HepG2 (cell line): ENCODE measurements at regions not wholly inside any gene's neighbourhood (a gene's known extent, or its start where the extent isn't known, plus 50 kb on each side); places are given as distances from the start of the nearest gene placed in this dataset.

Source experiments
- ATAC-seq: fragments of 200-7000 bp; cut with Tn5 transposase; 3 replicates; pipeline ENCODE4 v1.9.1; 2020; ENCODE audit warnings: mild to moderate bottlenecking, moderate library complexity
- BruUV-seq: library from RNA; stranded (reverse); fragments of 400-500 nt; replicated peaks from 2 replicates; lab custom pipeline; 2021; lab: Mats Ljungman, UMichigan
- CTCF ChIA-PET: fragments of 300-600 bp; formaldehyde crosslinking; extraction: SDS; loops from one replicate; lab custom pipeline; 2021; ENCODE audit warnings: low total read pairs, inconsistent platforms, low intra/inter-chr PET ratio; lab: Yijun Ruan, JAX
- POLR2A ChIA-PET: fragments of 350-600 bp; sonication (Branson Sonifier 250); formaldehyde crosslinking; loops from one replicate; lab custom pipeline; 2020; ENCODE audit warnings: antibody characterized with exemption, inconsistent platforms; lab: Yijun Ruan, JAX
- DNase-seq: peaks from one replicate; pipeline ENCODE4 v3.0.0-alpha.2; 2015; ENCODE audit warnings: low spot score
- FAIRE-seq: peaks from 3 replicates; lab custom pipeline; 2011; peaks lifted over from hg19 to GRCh38; lab: Jason Lieb, UNC
- H2AFZ ChIP-seq: one replicate; pipeline ENCODE4 v1.6.1; 2011; ENCODE audit warnings: low read length, inconsistent platforms
- H3K27ac ChIP-seq: fragments of 300-600 bp; 3 replicates; pipeline ENCODE4 v1.8.0; 2011; ENCODE audit warnings: mixed run types, mild to moderate bottlenecking, mixed read lengths, low read length, inconsistent platforms; ENCODE audit not compliant: insufficient read depth; ENCODE audit errors: extremely low read length
- H3K27me3 ChIP-seq, 2 experiments: fragments of 200-600 bp in 1 of 2; 2 replicates in 1 of 2; 3 replicates in 1 of 2; pipeline versions ENCODE4 v1.6.0 to v1.8.0; 2011; ENCODE audit warnings: low read length in 2 of 2, mild to moderate bottlenecking in 2 of 2, moderate library complexity in 2 of 2, inconsistent platforms in 1 of 2; ENCODE audit not compliant: insufficient read depth in 2 of 2, control insufficient read depth in 1 of 2
- H3K36me3 ChIP-seq, 2 experiments: fragments of 200-600 bp in 1 of 2; replicated peaks in 1 of 2; 2 replicates in 1 of 2; 3 replicates in 1 of 2; pipeline versions ENCODE4 v1.5.1 to v1.8.0; 2011; ENCODE audit warnings: low read length in 2 of 2, inconsistent platforms in 1 of 2; ENCODE audit not compliant: insufficient read depth in 2 of 2, control insufficient read depth in 1 of 2
- H3K4me1 ChIP-seq: 2 replicates; pipeline ENCODE4 v1.5.1; 2012; ENCODE audit warnings: low read length, inconsistent platforms; ENCODE audit not compliant: insufficient read depth
- H3K4me2 ChIP-seq: 2 replicates; pipeline ENCODE4 v1.6.0; 2011; ENCODE audit warnings: low read depth, low read length, inconsistent platforms
- H3K4me3 ChIP-seq, 3 experiments: fragments of 200-600 bp in 1 of 3; sonication (generic), shearing (Covaris generic) in 1 of 3; replicated peaks in 1 of 3; 2 replicates each; pipeline ENCODE4 v1.5.1; 2011 to 2016; ENCODE audit warnings: low read length in 3 of 3, inconsistent platforms in 2 of 3, low read depth in 2 of 3, mild to moderate bottlenecking in 2 of 3, control low read depth in 1 of 3, mixed read lengths in 1 of 3; ENCODE audit not compliant: insufficient read depth in 1 of 3
- H3K79me2 ChIP-seq: one replicate; pipeline ENCODE4 v1.6.1; 2011; ENCODE audit warnings: low read length, inconsistent platforms; ENCODE audit not compliant: insufficient read depth
- H3K9ac ChIP-seq: 2 replicates; pipeline ENCODE4 v1.6.0; 2011; ENCODE audit warnings: mild to moderate bottlenecking, low read depth, low read length, inconsistent platforms; ENCODE audit not compliant: insufficient read depth
- H3K9me3 ChIP-seq: 2 replicates; pipeline ENCODE4 v1.5.1; 2012; ENCODE audit warnings: mild to moderate bottlenecking, low read length
- H4K20me1 ChIP-seq: 2 replicates; pipeline ENCODE4 v1.6.0; 2011; ENCODE audit warnings: inconsistent platforms, mild to moderate bottlenecking, low read length, moderate library complexity; ENCODE audit not compliant: insufficient read depth
- ARHGAP35 ChIP-seq: sonication (generic); formaldehyde crosslinking; IDR thresholded peaks from 2 replicates; pipeline ENCODE4 v1.9.0; 2022; ENCODE audit warnings: mild to moderate bottlenecking, inconsistent platforms, moderate library complexity, missing genetic modification reagents, borderline replicate concordance
- NONO ChIP-seq, 2 experiments: fragments of 450-650 bp in 1 of 2; sonication (generic) in 1 of 2; formaldehyde crosslinking in 1 of 2; IDR thresholded peaks in 1 of 2; conservative IDR thresholded peaks in 1 of 2; 2 replicates each; pipeline versions ENCODE4 v1.6.1 to v1.8.0; 2017 to 2022; ENCODE audit warnings: mild to moderate bottlenecking in 1 of 2, missing genetic modification reagents in 1 of 2, moderate library complexity in 1 of 2
- ONECUT2 ChIP-seq: sonication (generic); formaldehyde crosslinking; IDR thresholded peaks from 2 replicates; pipeline ENCODE4 v1.4.0; 2020; ENCODE audit warnings: missing genetic modification reagents
- PAX8 ChIP-seq: sonication (generic); formaldehyde crosslinking; IDR thresholded peaks from 2 replicates; pipeline ENCODE4 v1.8.0; 2022; ENCODE audit warnings: mild to moderate bottlenecking, missing genetic modification reagents, borderline replicate concordance
- TAF1 ChIP-seq: sonication (generic); formaldehyde crosslinking; IDR thresholded peaks from 2 replicates; pipeline ENCODE4 v1.4.0; 2020; ENCODE audit warnings: missing genetic modification reagents
- ZNF234 ChIP-seq: sonication (generic); formaldehyde crosslinking; conservative IDR thresholded peaks from 2 replicates; pipeline ENCODE4 v1.5.1; 2020; ENCODE audit warnings: mild to moderate bottlenecking, missing genetic modification reagents
- WGBS: methylation state at CpG from one replicate; pipeline ENCODE4 v1.1.6; 2017; ENCODE audit warnings: low lambda C conversion rate; 5-methylcytosine and 5-hydroxymethylcytosine counted together
- in situ Hi-C: cut with HindIII; loops from 2 replicates; pipeline ENCODE4 v1.10.0; 2017; ENCODE audit warnings: low pct_unique_long_range_greater_than_20kb; ENCODE audit not compliant: extremely low pct_ligation_motif_present
- intact Hi-C: fragments of 100-400 bp; cut with micrococcal nuclease; formaldehyde crosslinking; loops from one replicate; pipeline ENCODE4 v1.10.0; 2022; ENCODE audit not compliant: unreplicated experiment
- TF ChIP-seq, protein P1 (sequence below): sonication (generic); formaldehyde crosslinking; IDR thresholded peaks from 2 replicates; pipeline ENCODE4 v1.4.0; 2020; ENCODE audit warnings: missing genetic modification reagents
- TF ChIP-seq, protein P2 (sequence below): sonication (generic); formaldehyde crosslinking; IDR thresholded peaks from 2 replicates; pipeline ENCODE4 v1.4.0; 2020; ENCODE audit warnings: missing genetic modification reagents
- TF ChIP-seq, protein P3 (sequence below): sonication (generic); formaldehyde crosslinking; IDR thresholded peaks from 2 replicates; pipeline ENCODE4 v1.5.0; 2020; ENCODE audit warnings: missing genetic modification reagents, mild to moderate bottlenecking, borderline replicate concordance

DNA sequence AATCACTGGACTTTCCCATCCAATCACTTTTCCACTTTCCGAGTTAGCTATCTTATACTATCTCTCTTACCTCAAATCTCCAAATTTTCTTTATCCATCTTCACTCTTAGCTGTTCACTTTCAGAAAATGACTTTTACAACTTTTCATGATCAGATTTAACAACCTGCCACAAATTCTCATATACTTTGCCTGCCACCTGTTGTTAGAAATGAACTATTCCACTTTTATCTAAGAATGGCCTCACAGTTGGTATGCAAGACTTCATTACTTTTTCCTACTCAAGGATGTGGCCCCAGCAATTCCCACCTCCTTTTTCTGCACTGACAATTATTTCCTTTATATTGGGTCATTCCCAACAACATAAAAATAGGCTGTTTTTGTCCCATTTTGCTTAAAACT, 93.6 kb upstream of the DEPDC1 start:
- ChIA-PET POLR2A (no interaction called here), CTCF (no interaction called here)
- Histone ChIP-seq H3K27ac (no peak overlapping the region), H3K9ac (no peak overlapping the region), H3K79me2 (no peaks in the 10 kb centered on the region), H4K20me1 (no peaks in the 10 kb centered on the region), H3K9me3 (peaks cover 65% of the 10 kb centered on the region), H3K27me3 (no peaks in the 10 kb centered on the region), H3K4me2 (no peak overlapping the region), H3K36me3 (no peaks in the 10 kb centered on the region), H2AFZ (no peak overlapping the region), H3K4me1 (no peaks in the 10 kb centered on the region), H3K4me3 (no peak overlapping the region)
- in situ Hi-C loops = no loop called here
- TF ChIP-seq, protein P1, sequence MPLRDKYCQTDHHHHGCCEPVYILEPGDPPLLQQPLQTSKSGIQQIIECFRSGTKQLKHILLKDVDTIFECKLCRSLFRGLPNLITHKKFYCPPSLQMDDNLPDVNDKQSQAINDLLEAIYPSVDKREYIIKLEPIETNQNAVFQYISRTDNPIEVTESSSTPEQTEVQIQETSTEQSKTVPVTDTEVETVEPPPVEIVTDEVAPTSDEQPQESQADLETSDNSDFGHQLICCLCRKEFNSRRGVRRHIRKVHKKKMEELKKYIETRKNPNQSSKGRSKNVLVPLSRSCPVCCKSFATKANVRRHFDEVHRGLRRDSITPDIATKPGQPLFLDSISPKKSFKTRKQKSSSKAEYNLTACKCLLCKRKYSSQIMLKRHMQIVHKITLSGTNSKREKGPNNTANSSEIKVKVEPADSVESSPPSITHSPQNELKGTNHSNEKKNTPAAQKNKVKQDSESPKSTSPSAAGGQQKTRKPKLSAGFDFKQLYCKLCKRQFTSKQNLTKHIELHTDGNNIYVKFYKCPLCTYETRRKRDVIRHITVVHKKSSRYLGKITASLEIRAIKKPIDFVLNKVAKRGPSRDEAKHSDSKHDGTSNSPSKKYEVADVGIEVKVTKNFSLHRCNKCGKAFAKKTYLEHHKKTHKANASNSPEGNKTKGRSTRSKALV (CRISPR knock-in tag) = no peak
- TF ChIP-seq ZNF234 (CRISPR knock-in tag) (no peak), ARHGAP35 (CRISPR knock-in tag) (no peak)
- TF ChIP-seq, protein P2, sequence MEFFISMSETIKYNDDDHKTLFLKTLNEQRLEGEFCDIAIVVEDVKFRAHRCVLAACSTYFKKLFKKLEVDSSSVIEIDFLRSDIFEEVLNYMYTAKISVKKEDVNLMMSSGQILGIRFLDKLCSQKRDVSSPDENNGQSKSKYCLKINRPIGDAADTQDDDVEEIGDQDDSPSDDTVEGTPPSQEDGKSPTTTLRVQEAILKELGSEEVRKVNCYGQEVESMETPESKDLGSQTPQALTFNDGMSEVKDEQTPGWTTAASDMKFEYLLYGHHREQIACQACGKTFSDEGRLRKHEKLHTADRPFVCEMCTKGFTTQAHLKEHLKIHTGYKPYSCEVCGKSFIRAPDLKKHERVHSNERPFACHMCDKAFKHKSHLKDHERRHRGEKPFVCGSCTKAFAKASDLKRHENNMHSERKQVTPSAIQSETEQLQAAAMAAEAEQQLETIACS = no peak
- no TSS peak for BruUV-seq
- no peak for FAIRE-seq
- WGBS = 6% methylated on average over 1 of the region's 1 CpG
- DNase-seq = no peak
- intact Hi-C loops = no loop called here
- no peak for ATAC-seq

DNA sequence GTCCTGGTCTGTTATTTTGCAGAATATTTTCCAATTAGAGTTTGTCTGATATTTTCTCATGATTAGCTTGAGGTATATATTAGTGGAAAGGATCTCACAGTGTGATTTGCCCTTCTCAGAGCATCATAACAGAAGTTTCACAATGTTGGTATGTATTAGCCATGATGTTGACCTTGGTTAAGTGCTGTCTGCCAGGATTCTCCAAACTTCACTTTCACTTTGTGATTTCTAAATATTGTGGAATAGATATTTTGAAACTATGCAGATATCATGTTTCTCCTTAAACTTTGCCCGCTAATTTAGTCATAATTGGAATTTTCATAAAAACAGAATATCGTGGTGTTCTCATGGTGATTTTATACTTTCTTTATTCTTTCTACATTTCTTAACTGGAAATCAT, 98.0 kb upstream of the DEPDC1 start:
- intact Hi-C loops = no loop called here
- Histone ChIP-seq H3K4me1 (no peaks in the 10 kb centered on the region), H3K36me3 (no peaks in the 10 kb centered on the region), H4K20me1 (no peaks in the 10 kb centered on the region), H3K79me2 (no peaks in the 10 kb centered on the region), H3K9me3 (peaks cover 58% of the 10 kb centered on the region), H3K9ac (no peak overlapping the region), H3K27ac (no peak overlapping the region), H3K4me2 (no peak overlapping the region), H2AFZ (no peak overlapping the region), H3K4me3 (no peak overlapping the region), H3K27me3 (no peaks in the 10 kb centered on the region)
- DNase-seq (no peak), ATAC-seq (no peak), FAIRE-seq (no peak)
- ChIA-PET CTCF (no interaction called here), POLR2A (no interaction called here)
- BruUV-seq = no TSS peak
- in situ Hi-C loops = no loop called here
- 5% methylated on average over 2 of the region's 2 CpGs for WGBS
- TF ChIP-seq NONO (IDR thresholded peaks at IDR 0.05) (no peak), NONO (CRISPR knock-in tag; conservative IDR thresholded peaks at IDR 0.05) (no peak), TAF1 (CRISPR knock-in tag) (no peak), PAX8 (CRISPR knock-in tag) (no peak), ONECUT2 (no peak)
- TF ChIP-seq, protein P3, sequence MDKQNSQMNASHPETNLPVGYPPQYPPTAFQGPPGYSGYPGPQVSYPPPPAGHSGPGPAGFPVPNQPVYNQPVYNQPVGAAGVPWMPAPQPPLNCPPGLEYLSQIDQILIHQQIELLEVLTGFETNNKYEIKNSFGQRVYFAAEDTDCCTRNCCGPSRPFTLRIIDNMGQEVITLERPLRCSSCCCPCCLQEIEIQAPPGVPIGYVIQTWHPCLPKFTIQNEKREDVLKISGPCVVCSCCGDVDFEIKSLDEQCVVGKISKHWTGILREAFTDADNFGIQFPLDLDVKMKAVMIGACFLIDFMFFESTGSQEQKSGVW (CRISPR knock-in tag) = no peak
